22Rv1 (cell line): ENCODE measurements at regions not wholly inside any gene's neighbourhood (a gene's known extent, or its start where the extent isn't known, plus 50 kb on each side); places are given as distances from the start of the nearest gene placed in this dataset.

ENCODE experiments used
- CTCF ChIP-seq: fragments of 450-650 bp; IDR thresholded peaks from 2 replicates; pipeline ENCODE4 v1.5.1; 2017; ENCODE audit warnings: mild to moderate bottlenecking
- ZFX ChIP-seq: fragments of 450-650 bp; IDR thresholded peaks from 2 replicates; pipeline ENCODE4 v1.6.1; 2017; ENCODE audit warnings: antibody characterized with exemption, borderline replicate concordance

- no peak for TF ChIP-seq CTCF
- no peak for TF ChIP-seq ZFX
Observed at GRCh38 chr1:30321246-30321910, 402.0 kb downstream of the MATN1 start.
